NCI-H146 (cell line): ENCODE measurements at regions not wholly inside any gene's neighbourhood (a gene's known extent, or its start where the extent isn't known, plus 50 kb on each side); places are given as distances from the start of the nearest gene placed in this dataset.
A peak's percentile ranks its signal among the peaks of the same experiment; 100 is the strongest.

Experiments used
- DNase-seq: peaks from one replicate; lab custom pipeline; 2025; lab: John Stamatoyannopoulos, UW

- no peak for DNase-seq
Measured at GRCh38 chr5:104751969-104752368, 1189.4 kb upstream of the NUDT12 start.

DNA sequence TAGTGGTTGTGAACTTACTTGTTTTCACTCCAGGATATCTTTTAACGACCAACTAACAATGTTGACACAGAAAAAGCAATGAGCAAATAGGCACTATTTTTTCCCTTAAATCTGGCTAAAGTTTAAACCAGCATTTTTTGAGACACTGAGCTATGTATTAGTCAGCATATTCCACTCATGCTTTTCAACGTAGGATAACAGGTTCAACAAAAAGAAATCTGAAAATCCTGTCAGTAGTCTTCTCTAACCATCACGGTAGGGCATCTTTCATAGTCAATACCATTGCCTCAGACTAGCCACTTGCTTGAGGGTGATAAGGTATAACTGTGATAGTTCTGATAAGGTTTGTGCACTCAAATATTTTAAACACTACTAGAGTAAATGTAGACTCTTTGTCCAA, 1177.3 kb upstream of the NUDT12 start:
- no peak for DNase-seq

- no peak for DNase-seq
Measured at GRCh38 chr5:104739503-104739902, 1176.9 kb upstream of the NUDT12 start.

GRCh38 chr5:104736073-104736472, 1173.5 kb upstream of the NUDT12 start:
- no peak for DNase-seq

- no peak for DNase-seq
Measured at GRCh38 chr5:104734046-104734445, 1171.5 kb upstream of the NUDT12 start.

- DNase-seq = no peak
Measured at GRCh38 chr5:104733063-104733669, 1170.6 kb upstream of the NUDT12 start.

DNA sequence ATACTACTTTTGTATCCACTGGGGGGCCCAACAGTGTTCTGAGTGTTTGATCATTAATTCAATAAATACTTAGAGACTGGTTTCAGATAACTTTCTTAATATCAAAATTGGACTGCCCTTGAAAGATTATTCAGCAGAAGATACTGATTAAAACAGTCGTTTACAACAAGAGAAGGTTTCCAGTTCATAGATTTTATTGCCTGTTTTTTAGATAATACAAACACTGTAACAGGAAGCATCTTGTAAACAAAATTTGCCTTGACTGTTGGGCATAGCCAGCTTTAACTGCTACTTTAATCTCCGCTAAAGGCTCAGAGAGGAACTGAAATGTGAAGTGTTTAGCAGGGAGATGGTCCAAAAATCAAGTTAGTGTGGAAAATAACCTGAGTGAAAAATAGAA, 1168.7 kb upstream of the NUDT12 start:
- no peak for DNase-seq

- no peak for DNase-seq
Measured at GRCh38 chr5:104708027-104708426, 1145.4 kb upstream of the NUDT12 start.

DNA sequence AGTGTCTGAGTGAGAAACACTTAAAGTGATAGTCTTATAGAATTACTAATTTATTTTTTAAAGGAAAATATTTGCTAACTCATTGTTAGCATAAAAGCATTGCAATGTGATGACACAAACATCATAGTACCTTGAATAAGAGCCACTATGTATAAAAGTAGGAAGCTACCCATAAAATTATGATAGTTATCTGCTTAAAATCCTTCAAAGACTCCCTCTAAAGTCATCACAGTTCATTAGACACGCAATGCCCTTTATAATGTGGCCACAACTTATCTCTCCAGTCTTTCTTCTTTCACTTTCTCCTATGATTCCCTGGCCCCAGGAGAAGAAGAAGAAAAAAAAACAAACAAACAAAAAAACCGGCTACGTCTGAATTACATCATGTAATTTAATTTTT, 1144.0 kb upstream of the NUDT12 start:
- DNase-seq = no peak

DNA sequence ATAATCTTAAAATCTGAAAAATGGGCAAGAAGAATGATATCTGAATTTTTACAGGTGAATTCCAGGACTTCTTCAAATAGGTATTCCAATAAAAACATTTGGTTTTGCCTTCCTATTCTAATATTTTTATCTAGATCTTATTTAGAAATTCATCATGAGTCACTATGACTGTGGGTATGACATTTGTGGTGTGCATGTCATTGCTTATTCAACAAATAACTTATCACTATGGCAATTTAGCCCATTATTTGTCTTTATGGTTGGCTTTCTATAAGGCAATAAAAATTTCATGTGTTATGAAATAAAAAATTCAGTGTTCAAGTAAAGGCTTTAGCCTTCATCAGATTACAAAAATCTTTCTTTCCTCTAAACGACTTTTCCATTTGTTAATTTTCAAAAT, 1139.6 kb upstream of the NUDT12 start:
- DNase-seq = no peak

GRCh38 chr5:104699438-104699837, 1136.8 kb upstream of the NUDT12 start:
- DNase-seq = no peak

DNA sequence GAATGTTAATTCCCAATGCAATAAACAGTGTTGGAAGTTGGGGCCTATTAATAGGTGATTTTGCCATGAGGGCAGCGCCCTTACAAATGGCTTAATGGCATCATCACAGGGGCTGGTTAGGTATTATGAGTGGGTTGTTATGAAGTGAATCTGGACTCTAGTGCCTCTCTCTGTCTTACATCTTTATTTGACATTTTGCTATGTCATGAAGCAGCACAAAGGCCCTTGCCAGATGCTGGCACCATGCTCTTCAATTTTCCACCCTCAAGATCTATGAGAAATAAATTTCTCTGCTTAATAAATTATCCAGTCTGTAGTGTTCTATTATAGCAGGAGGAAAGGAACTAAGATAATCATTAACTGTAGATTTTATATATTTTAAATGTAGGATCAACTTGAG, 1098.7 kb upstream of the NUDT12 start:
- DNase-seq = no peak

DNA sequence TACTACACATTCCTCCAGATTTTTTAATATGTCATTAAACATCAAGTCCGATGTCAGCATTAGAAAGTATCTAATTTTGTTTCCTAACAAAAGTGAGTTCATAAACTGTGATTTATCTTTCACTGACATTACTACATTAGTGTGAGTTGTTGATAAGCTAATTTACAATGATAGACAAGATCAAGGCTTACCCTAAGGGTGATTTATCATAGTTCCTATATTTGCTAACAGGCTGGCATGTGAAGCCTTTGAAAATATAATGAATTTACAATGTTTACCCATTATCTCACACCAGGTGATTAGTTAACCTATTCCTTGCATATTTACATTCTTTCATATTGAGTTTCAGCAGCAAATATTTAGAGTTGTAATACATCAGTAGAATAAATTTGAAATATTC, 1096.9 kb upstream of the NUDT12 start:
- peak; percentile 33 for DNase-seq

DNA sequence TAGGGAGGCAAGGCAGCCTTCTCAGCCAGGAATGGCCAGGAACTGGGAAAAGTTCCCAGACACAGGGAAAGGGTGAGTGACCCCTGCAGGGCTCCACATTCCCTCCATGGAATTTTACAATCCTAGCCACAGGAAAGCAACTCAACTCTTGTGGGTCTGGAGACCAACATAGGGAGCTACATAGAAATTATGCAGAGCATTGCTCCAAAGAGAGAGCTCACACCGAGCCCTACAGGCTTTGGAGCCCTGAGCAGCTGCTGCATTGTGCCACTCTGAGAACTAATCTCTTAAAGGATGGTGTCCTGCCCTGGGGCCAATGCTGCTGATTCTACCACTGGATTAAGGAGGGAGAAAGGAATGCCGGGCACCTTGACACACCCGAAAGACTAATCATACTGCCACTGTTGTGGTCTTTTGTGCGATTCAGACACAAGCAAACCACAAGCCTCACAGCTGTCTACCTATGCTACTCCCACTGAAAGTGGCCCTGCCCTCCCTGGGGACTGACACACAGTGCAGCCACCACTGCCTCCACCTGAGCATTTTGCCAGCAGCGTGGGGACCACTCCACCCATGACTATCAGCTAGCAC, 1089.8 kb upstream of the NUDT12 start:
- DNase-seq = no peak

- no peak for DNase-seq
Measured at GRCh38 chr5:104650313-104651055, 1087.9 kb upstream of the NUDT12 start.

GRCh38 chr5:104646416-104646815, 1083.8 kb upstream of the NUDT12 start:
- peak; percentile 13 for DNase-seq

- no peak for DNase-seq
Measured at GRCh38 chr5:104643320-104643719, 1080.7 kb upstream of the NUDT12 start.

DNA sequence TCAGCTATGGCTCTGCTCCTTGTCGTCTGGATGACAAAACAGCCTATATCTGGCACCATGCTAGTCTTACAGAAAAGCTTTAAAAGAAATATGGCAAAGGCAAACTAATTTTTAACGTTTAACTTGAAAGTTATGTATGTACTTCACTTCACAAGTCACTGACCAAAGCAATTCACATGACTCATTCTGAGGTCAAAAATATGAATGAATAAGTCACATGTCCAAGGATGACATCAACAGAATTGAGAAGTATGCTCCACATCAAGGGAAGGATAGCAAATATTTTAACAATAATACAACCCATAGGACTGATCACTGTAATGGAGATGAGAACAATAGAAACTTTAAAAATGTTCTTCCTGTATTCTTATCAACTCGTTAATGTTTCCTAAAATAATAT, 1072.6 kb upstream of the NUDT12 start:
- no peak for DNase-seq

DNA sequence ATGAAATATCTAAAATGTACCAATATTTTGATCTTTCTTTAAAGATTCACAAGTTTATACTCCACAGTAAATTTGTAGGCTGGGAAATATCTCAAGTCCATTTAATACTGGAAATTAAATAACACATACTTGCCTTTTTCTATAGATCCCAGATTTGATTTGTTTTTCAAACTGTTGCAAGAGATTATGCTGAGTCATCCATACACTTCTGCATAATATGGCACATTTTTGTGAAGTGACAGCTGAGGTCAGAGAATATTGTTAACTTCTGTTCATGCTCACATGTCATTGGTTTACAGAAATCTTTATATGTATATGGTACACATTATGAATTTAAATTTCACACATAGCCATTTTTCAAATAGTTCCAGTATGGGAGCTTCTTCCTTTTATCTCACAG, 1066.3 kb upstream of the NUDT12 start:
- DNase-seq = no peak

GRCh38 chr5:104626122-104626521, 1063.5 kb upstream of the NUDT12 start:
- no peak for DNase-seq

- DNase-seq = peak; percentile 90
Measured at GRCh38 chr5:104612005-104612404, 1049.4 kb upstream of the NUDT12 start.

- DNase-seq = peak; percentile 35
Measured at GRCh38 chr5:104611135-104611767, 1048.7 kb upstream of the NUDT12 start.

DNA sequence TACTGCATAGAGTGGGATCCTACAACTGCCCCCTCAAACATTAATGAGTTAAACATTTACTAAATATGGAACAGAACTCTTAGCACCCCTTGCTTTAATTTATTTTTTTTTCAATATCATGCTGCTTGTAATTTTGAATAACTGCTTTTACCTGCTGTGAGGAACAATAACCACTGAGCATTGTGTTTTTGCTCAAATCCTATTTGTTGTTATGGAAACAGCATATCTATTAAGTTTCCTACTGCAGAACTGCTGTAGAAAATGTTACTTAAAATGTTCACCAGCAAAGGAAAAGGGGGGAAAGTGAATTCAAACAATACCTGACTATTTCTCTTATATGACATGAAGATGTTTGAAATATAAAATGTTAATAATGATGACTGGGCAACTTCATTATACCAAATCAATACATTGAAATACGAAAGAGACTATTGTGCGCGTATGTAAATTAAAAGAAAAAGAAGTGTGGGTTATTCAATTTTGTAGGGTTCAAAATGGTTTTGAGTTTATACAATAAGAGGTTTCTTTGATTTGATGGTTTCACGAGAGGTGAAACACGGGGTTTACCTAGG, 1043.8 kb upstream of the NUDT12 start:
- peak; percentile 52 for DNase-seq
